GM12865 (cell line): ENCODE measurements at regions not wholly inside any gene's neighbourhood (a gene's known extent, or its start where the extent isn't known, plus 50 kb on each side); places are given as distances from the start of the nearest gene placed in this dataset.

Experiments used
- DNase-seq: peaks from one replicate; pipeline ENCODE4 v3.0.0; 2010; ENCODE audit warnings: low read depth
- H3K4me3 ChIP-seq: 2 replicates; pipeline ENCODE4 v1.5.1; 2011; ENCODE audit warnings: mild to moderate bottlenecking, low read depth, low read length, control low read depth
- CTCF ChIP-seq: IDR thresholded peaks from 2 replicates; pipeline ENCODE4 v1.5.1; 2011; ENCODE audit warnings: low read length, control low read depth, low read depth, inconsistent platforms; ENCODE audit not compliant: insufficient read depth; ENCODE audit errors: missing control alignments

- DNase-seq: no peak
- TF ChIP-seq CTCF: no peak
- H3K4me3 ChIP-seq: no peak overlapping the region
Measured at GRCh38 chr5:109584986-109585599, 104.6 kb upstream of the MAN2A1 start.

DNA sequence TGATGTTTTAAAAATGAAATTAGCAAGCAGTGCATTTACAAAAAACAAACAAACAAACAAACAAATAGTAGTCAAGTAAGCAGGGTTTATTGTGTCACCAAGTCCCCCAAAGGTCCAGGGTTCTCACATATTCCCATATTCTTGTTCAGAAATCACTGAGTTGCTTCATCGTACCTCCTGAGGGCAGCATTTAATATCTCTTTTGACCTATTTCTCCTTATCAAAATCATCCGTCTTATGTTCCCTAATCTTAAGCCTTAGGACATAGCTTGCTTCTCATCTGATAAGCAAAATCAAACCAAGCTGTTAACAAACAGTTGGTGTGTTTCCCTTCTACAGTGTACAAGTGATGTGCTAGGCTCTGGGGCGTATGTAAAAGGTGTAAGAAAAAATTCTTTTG is 109.5 kb upstream of the MAN2A1 start:
- DNase-seq: no peak
- no peak for TF ChIP-seq CTCF
- no peak overlapping the region for H3K4me3 ChIP-seq

GRCh38 chr5:109575506-109575905 is 114.2 kb upstream of the MAN2A1 start:
- TF ChIP-seq CTCF: no peak
- no peak overlapping the region for H3K4me3 ChIP-seq
- DNase-seq: no peak

DNA sequence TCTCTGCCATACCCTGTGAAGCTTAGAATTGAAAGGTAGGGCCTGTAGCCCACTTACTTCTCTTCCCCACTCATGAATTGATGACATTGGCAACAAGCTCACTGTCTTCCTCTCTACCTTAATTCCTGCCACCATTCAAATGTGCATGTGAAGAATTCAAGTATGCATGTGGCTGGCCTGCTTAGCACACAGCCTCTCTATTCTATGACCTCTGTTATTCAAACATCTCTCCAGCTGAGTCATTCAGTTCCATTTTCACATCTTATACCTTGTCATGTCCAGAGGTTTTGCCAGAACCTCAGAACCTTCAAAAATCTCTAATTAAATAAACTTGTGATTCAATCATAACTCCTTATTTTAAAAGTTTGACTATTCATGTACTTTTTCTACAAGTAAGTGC is 114.7 kb upstream of the MAN2A1 start:
- DNase-seq: no peak
- H3K4me3 ChIP-seq: no peak overlapping the region
- no peak for TF ChIP-seq CTCF

DNA sequence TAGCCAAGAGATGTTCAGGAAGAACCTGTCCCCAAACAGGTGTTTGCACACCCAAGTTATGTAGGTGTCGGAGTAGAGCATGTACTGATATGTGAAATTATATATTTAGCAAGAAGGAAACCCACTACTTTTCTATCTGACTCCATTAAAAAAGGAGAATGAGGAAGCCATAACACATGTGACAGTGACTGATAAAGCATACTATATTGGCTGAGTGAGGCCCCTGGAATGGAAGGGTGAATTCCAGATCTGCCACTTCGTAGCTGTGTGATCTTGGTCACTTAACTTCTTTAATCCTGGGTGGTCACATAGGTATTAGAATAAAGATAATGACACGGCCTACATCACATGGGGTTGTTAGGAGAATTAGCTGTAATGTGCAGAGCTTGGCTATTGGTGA is 116.0 kb upstream of the MAN2A1 start:
- no peak for TF ChIP-seq CTCF
- H3K4me3 ChIP-seq: no peak overlapping the region
- DNase-seq: no peak

- no peak for DNase-seq
- no peak for TF ChIP-seq CTCF
- H3K4me3 ChIP-seq: no peak overlapping the region
Measured at GRCh38 chr5:109573256-109573655, 116.5 kb upstream of the MAN2A1 start.

DNA sequence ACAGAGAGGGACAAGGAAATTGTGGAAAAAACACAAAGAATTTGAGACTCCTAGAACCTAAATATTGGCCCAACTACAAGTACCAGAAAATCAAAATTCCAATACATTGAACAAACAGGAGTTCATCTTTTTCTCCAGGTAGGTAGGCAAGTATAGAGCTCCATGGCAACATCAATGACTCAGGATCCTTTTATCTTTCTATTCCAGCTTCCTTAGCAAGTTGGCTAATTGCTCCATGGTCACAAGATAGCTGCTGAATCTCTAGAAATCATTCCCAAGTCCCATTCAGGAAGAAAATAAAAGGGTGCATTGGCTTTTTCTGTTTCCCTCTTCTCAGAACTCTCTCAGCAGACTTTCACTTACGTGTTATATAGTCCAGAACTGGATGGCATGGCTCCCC is 117.9 kb upstream of the MAN2A1 start:
- no peak for TF ChIP-seq CTCF
- DNase-seq: no peak
- H3K4me3 ChIP-seq: no peak overlapping the region
